ENCODE measurements at regions not wholly inside any gene's neighbourhood (a gene's known extent, or its start where the extent isn't known, plus 50 kb on each side); places are given as distances from the start of the nearest gene placed in this dataset.

- in situ Hi-C loops (cut with MboI; ENCODE audit: low sequenced_read_pairs, unreplicated experiment) = no loop called here
- DNase-seq (ENCODE audit: low spot score) = no peak
- no peak for TF ChIP-seq CTCF (IDR thresholded peaks at IDR 0.05; ENCODE audit: borderline replicate concordance, control extremely low read depth, extremely low read depth, insufficient read depth, missing control alignments)
Observed at GRCh38 chr3:163935411-163935810, 1142.9 kb downstream of the SI start.

- TF ChIP-seq CTCF (IDR thresholded peaks at IDR 0.05; ENCODE audit: borderline replicate concordance, control extremely low read depth, extremely low read depth, insufficient read depth, missing control alignments) = no peak
- no peak for DNase-seq (ENCODE audit: low spot score)
- in situ Hi-C loops (cut with MboI; ENCODE audit: low sequenced_read_pairs, unreplicated experiment) = no loop called here
Observed at GRCh38 chr3:163929069-163929652, 1149.1 kb downstream of the SI start.

- TF ChIP-seq CTCF (IDR thresholded peaks at IDR 0.05; ENCODE audit: borderline replicate concordance, control extremely low read depth, extremely low read depth, insufficient read depth, missing control alignments) = no peak
- no peak for DNase-seq (ENCODE audit: low spot score)
- in situ Hi-C loops (cut with MboI; ENCODE audit: low sequenced_read_pairs, unreplicated experiment) = no loop called here
Observed at GRCh38 chr3:163927521-163927920, 1150.8 kb downstream of the SI start.

GRCh38 chr3:163924600-163924999 is 1153.7 kb downstream of the SI start:
- no peak for DNase-seq (ENCODE audit: low spot score)
- TF ChIP-seq CTCF (IDR thresholded peaks at IDR 0.05; ENCODE audit: borderline replicate concordance, control extremely low read depth, extremely low read depth, insufficient read depth, missing control alignments) = no peak

GRCh38 chr3:163919154-163919553 is 1159.1 kb downstream of the SI start:
- no peak for TF ChIP-seq CTCF (IDR thresholded peaks at IDR 0.05; ENCODE audit: borderline replicate concordance, control extremely low read depth, extremely low read depth, insufficient read depth, missing control alignments)
- no peak for DNase-seq (ENCODE audit: low spot score)
- in situ Hi-C loops (cut with MboI; ENCODE audit: low sequenced_read_pairs, unreplicated experiment) = no loop called here

More at GRCh38 chr3:163924600-163924999, 1153.7 kb downstream of the SI start:
- in situ Hi-C loops (cut with MboI; ENCODE audit: low sequenced_read_pairs, unreplicated experiment) = no loop called here

- in situ Hi-C loops (cut with MboI; ENCODE audit: low sequenced_read_pairs, unreplicated experiment) = no loop called here
- no peak for TF ChIP-seq CTCF (IDR thresholded peaks at IDR 0.05; ENCODE audit: borderline replicate concordance, control extremely low read depth, extremely low read depth, insufficient read depth, missing control alignments)
- DNase-seq (ENCODE audit: low spot score) = no peak
Observed at GRCh38 chr3:163916596-163917560, 1161.4 kb downstream of the SI start.
